GM12878 (cell line): ENCODE measurements at regions not wholly inside any gene's neighbourhood (a gene's known extent, or its start where the extent isn't known, plus 50 kb on each side); places are given as distances from the start of the nearest gene placed in this dataset.

Experiments used
- CBX5 ChIP-seq: sonication (generic); IDR thresholded peaks from 2 replicates; pipeline ENCODE4 v1.6.1; 2016; ENCODE audit warnings: low read depth, moderate library complexity, mild to moderate bottlenecking, inconsistent platforms
- POLR2AphosphoS5 ChIP-seq: IDR thresholded peaks from 2 replicates; pipeline ENCODE4 v1.6.1; 2011; ENCODE audit warnings: mild to moderate bottlenecking, low read length, inconsistent platforms
- RBBP5 ChIP-seq: fragments of 200-600 bp; sonication (generic); conservative IDR thresholded peaks from 2 replicates; pipeline ENCODE4 v1.6.1; 2016
- RCOR1 ChIP-seq: conservative IDR thresholded peaks from 2 replicates; pipeline ENCODE4 v1.6.1; 2012; ENCODE audit warnings: low read depth, low read length, improper control_type of control experiment
- ZNF274 ChIP-seq: IDR thresholded peaks from one replicate; pipeline ENCODE4 v1.8.0; 2011; ENCODE audit not compliant: insufficient read length, insufficient read depth
- TF ChIP-seq, protein P1 (sequence below), 3 experiments: IDR thresholded peaks in 2 of 3; conservative IDR thresholded peaks in 1 of 3; 2 replicates each; pipeline ENCODE4 v1.5.1; 2011; ENCODE audit warnings: low read depth in 3 of 3, low read length in 3 of 3, mild to moderate bottlenecking in 3 of 3, control low read depth in 2 of 3, moderate library complexity in 2 of 3, inconsistent platforms in 1 of 3, mixed read lengths in 1 of 3; ENCODE audit not compliant: control insufficient read depth in 2 of 3, insufficient read depth in 1 of 3; ENCODE audit errors: extremely low read depth in 1 of 3

DNA sequence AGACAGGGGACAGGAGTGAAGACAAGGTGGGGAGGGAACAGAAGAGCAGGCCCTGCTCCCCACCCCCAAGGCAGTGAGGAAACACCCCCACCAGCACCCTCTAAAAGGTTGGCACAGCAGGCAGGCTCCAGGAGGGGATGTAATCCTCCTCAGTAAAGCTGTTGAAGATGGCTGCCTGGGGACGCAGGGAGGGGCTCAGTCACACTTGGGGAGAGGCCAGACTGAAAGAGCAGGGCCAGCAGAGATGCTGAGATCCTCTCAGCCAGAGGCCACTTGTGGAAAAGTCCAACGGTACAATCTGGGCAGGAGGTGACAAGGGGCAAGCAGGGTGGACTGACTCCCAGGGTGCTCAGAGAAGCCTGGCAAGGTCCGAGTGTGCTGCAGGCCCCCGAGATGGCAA lies 154.8 kb upstream of the ID2 start:
- TF ChIP-seq, protein P1, sequence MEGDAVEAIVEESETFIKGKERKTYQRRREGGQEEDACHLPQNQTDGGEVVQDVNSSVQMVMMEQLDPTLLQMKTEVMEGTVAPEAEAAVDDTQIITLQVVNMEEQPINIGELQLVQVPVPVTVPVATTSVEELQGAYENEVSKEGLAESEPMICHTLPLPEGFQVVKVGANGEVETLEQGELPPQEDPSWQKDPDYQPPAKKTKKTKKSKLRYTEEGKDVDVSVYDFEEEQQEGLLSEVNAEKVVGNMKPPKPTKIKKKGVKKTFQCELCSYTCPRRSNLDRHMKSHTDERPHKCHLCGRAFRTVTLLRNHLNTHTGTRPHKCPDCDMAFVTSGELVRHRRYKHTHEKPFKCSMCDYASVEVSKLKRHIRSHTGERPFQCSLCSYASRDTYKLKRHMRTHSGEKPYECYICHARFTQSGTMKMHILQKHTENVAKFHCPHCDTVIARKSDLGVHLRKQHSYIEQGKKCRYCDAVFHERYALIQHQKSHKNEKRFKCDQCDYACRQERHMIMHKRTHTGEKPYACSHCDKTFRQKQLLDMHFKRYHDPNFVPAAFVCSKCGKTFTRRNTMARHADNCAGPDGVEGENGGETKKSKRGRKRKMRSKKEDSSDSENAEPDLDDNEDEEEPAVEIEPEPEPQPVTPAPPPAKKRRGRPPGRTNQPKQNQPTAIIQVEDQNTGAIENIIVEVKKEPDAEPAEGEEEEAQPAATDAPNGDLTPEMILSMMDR (IDR thresholded peaks at IDR 0.05 in 2 of 3, conservative IDR thresholded peaks at IDR 0.05 in 1 of 3; ENCODE audit: control insufficient read depth in 2 of 3, extremely low read depth in 1 of 3, insufficient read depth in 1 of 3, low read depth in 3 of 3, low read length in 3 of 3) = no peak
- TF ChIP-seq RCOR1 (no peak), RBBP5 (no peak), CBX5 (no peak), ZNF274 (no peak), POLR2AphosphoS5 (no peak)
